ENCODE measurements at regions not wholly inside any gene's neighbourhood (a gene's known extent, or its start where the extent isn't known, plus 50 kb on each side); places are given as distances from the start of the nearest gene placed in this dataset.

- ChIA-PET CTCF (no interaction called here), POLR2A (ENCODE audit: low non-redundant PET) (no interaction called here)
- DNase-seq (ENCODE audit: low spot score), result no peak
- no peak for TF ChIP-seq CTCF (conservative IDR thresholded peaks at IDR 0.05; ENCODE audit: low read depth)
- no peak overlapping the region for H3K27ac ChIP-seq
These were observed 83.7 kb upstream of the SLC27A6 start for GRCh38 chr5:128881502-128882018.

GRCh38 chr5:128885649-128886255 lies 79.5 kb upstream of the SLC27A6 start:
- H3K27ac ChIP-seq, result no peak overlapping the region
- ChIA-PET POLR2A (ENCODE audit: low non-redundant PET) (no interaction called here), CTCF (interaction anchor here (0.7 kb wide), 1 partner anchor 20 kb away, joined by 3 read pairs; no protein-coding TSS in a partner anchor)
- no peak for TF ChIP-seq CTCF (conservative IDR thresholded peaks at IDR 0.05; ENCODE audit: low read depth)
- DNase-seq (ENCODE audit: low spot score), result no peak

GRCh38 chr5:128895122-128895521 lies 70.2 kb upstream of the SLC27A6 start:
- ChIA-PET CTCF (no interaction called here), POLR2A (ENCODE audit: low non-redundant PET) (no interaction called here)
- no peak for DNase-seq (ENCODE audit: low spot score)
- no peak for TF ChIP-seq CTCF (conservative IDR thresholded peaks at IDR 0.05; ENCODE audit: low read depth)
- no peak overlapping the region for H3K27ac ChIP-seq

- ChIA-PET CTCF (interaction anchor here (0.6 kb wide), 1 partner anchor 195 kb away, joined by 6 read pairs; no protein-coding TSS in a partner anchor), POLR2A (ENCODE audit: low non-redundant PET) (no interaction called here)
- no peak for TF ChIP-seq CTCF (conservative IDR thresholded peaks at IDR 0.05; ENCODE audit: low read depth)
These were observed 68.6 kb upstream of the SLC27A6 start for GRCh38 chr5:128896675-128897074.

GRCh38 chr5:128903550-128903949 lies 61.7 kb upstream of the SLC27A6 start:
- H3K27ac ChIP-seq, result no peak overlapping the region
- TF ChIP-seq CTCF (conservative IDR thresholded peaks at IDR 0.05; ENCODE audit: low read depth), result no peak
- POLR2A ChIA-PET (ENCODE audit: low non-redundant PET), result no interaction called here
- DNase-seq (ENCODE audit: low spot score), result no peak
- CTCF ChIA-PET, result interaction anchor here (0.7 kb wide), 1 partner anchor 624 kb away, joined by 3 read pairs; no protein-coding TSS in a partner anchor

More at GRCh38 chr5:128896675-128897074, 68.6 kb upstream of the SLC27A6 start:
- DNase-seq (ENCODE audit: low spot score), result no peak
- no peak overlapping the region for H3K27ac ChIP-seq

GRCh38 chr5:128904805-128905567 lies 60.3 kb upstream of the SLC27A6 start:
- no peak for DNase-seq (ENCODE audit: low spot score)
- no peak for TF ChIP-seq CTCF (conservative IDR thresholded peaks at IDR 0.05; ENCODE audit: low read depth)
- POLR2A ChIA-PET (ENCODE audit: low non-redundant PET), result no interaction called here
- no peak overlapping the region for H3K27ac ChIP-seq
- CTCF ChIA-PET, result interaction anchor here (0.6 to 1.7 kb wide), 13 partner anchors 11 to 1018 kb away, joined by 3 to 8 read pairs (median 3); partner anchors contain the start of genes ISOC1 and SLC27A6
